Neural crest cell (in vitro differentiated cells): ENCODE measurements at regions not wholly inside any gene's neighbourhood (a gene's known extent, or its start where the extent isn't known, plus 50 kb on each side); places are given as distances from the start of the nearest gene placed in this dataset.
"Not testable (repeated sequence)": the region's sequence is repeated elsewhere in the genome, so short reads cannot be mapped to it uniquely, and the experiment has no call there.

Source experiments
- DNase-seq: peaks from one replicate; pipeline ENCODE4 v3.0.0; 2021; ENCODE audit warnings: low read depth, mixed read lengths, low spot score
- H3K27ac Mint-ChIP-seq: one replicate; pipeline ENCODE4 v1.8.0; 2021; ENCODE audit warnings: mild to moderate bottlenecking, mixed read lengths; ENCODE audit not compliant: unreplicated experiment
- H3K27me3 Mint-ChIP-seq: 2 replicates; pipeline ENCODE4 v1.8.0; 2021; ENCODE audit warnings: low read depth, mild to moderate bottlenecking, mixed read lengths
- H3K36me3 Mint-ChIP-seq: 2 replicates; pipeline ENCODE4 v1.8.0; 2021; ENCODE audit warnings: low read depth, mild to moderate bottlenecking, mixed read lengths
- H3K4me1 Mint-ChIP-seq: 2 replicates; pipeline ENCODE4 v1.8.0; 2021; ENCODE audit warnings: mixed read lengths
- H3K4me3 Mint-ChIP-seq: one replicate; pipeline ENCODE4 v1.8.0; 2021; ENCODE audit warnings: mild to moderate bottlenecking, mixed read lengths
- H3K9me3 Mint-ChIP-seq: 2 replicates; pipeline ENCODE4 v1.8.0; 2021; ENCODE audit warnings: mixed read lengths
- CTCF ChIP-seq: fragments of 200-600 bp; sonication (generic); conservative IDR thresholded peaks from 2 replicates; pipeline ENCODE4 v1.5.0; 2021; ENCODE audit warnings: antibody characterized with exemption, mild to moderate bottlenecking

- peaks cover 2% of the 10 kb centered on the region for H3K27me3 Mint-ChIP-seq
These were observed 60.9 kb upstream of the CYRIA start for GRCh38 chr2:16726577-16726976.

GRCh38 chr2:16726147-16726546 is 60.5 kb upstream of the CYRIA start:
- Mint-ChIP-seq H3K27me3 (peaks cover 2% of the 10 kb centered on the region), H3K27ac (no peak overlapping the region), H3K36me3 (no peaks in the 10 kb centered on the region), H3K9me3 (no peaks in the 10 kb centered on the region), H3K4me1 (no peaks in the 10 kb centered on the region), H3K4me3 (no peak overlapping the region)
- no peak for DNase-seq
- TF ChIP-seq CTCF, result no peak

More at GRCh38 chr2:16726577-16726976, 60.9 kb upstream of the CYRIA start:
- no peak for DNase-seq
- TF ChIP-seq CTCF, result no peak
- Mint-ChIP-seq H3K4me1 (no peaks in the 10 kb centered on the region), H3K27ac (no peak overlapping the region), H3K36me3 (no peaks in the 10 kb centered on the region), H3K4me3 (no peak overlapping the region), H3K9me3 (no peaks in the 10 kb centered on the region)

GRCh38 chr2:16725549-16725948 is 59.9 kb upstream of the CYRIA start:
- Mint-ChIP-seq H3K4me3 (no peak overlapping the region), H3K27ac (no peak overlapping the region), H3K9me3 (no peaks in the 10 kb centered on the region), H3K27me3 (peaks cover 2% of the 10 kb centered on the region), H3K36me3 (no peaks in the 10 kb centered on the region), H3K4me1 (no peaks in the 10 kb centered on the region)
- TF ChIP-seq CTCF, result no peak
- DNase-seq, result no peak

- Mint-ChIP-seq H3K27me3 (peaks cover 2% of the 10 kb centered on the region), H3K27ac (no peak overlapping the region), H3K4me3 (no peak overlapping the region), H3K4me1 (peaks cover 5% of the 10 kb centered on the region), H3K36me3 (no peaks in the 10 kb centered on the region), H3K9me3 (no peaks in the 10 kb centered on the region)
- TF ChIP-seq CTCF, result no peak
- no peak for DNase-seq
These were observed 57.0 kb upstream of the CYRIA start for GRCh38 chr2:16722677-16723076.

- H3K9me3 Mint-ChIP-seq, result no peaks in the 10 kb centered on the region
- H3K36me3 Mint-ChIP-seq, result no peaks in the 10 kb centered on the region
- no peak overlapping the region for H3K27ac Mint-ChIP-seq
- no peak for TF ChIP-seq CTCF
- H3K4me1 Mint-ChIP-seq, result peaks cover 10% of the 10 kb centered on the region
- H3K27me3 Mint-ChIP-seq, result peaks cover 2% of the 10 kb centered on the region
- DNase-seq, result no peak
- H3K4me3 Mint-ChIP-seq, result no peak overlapping the region
These were observed 56.5 kb upstream of the CYRIA start for GRCh38 chr2:16722126-16722525.

GRCh38 chr2:16721529-16721928 is 55.9 kb upstream of the CYRIA start:
- peaks cover 13% of the 10 kb centered on the region for H3K4me1 Mint-ChIP-seq
- H3K27ac Mint-ChIP-seq, H3K36me3 Mint-ChIP-seq, DNase-seq, H3K27me3 Mint-ChIP-seq, H3K4me3 Mint-ChIP-seq, H3K9me3 Mint-ChIP-seq: not testable (repeated sequence)

GRCh38 chr2:16720737-16721136 is 55.1 kb upstream of the CYRIA start:
- peaks cover 17% of the 10 kb centered on the region for H3K4me1 Mint-ChIP-seq
- not testable (repeated sequence) for H3K27ac Mint-ChIP-seq, H3K4me3 Mint-ChIP-seq, H3K9me3 Mint-ChIP-seq, DNase-seq, H3K27me3 Mint-ChIP-seq, H3K36me3 Mint-ChIP-seq
